ENCODE measurements at regions not wholly inside any gene's neighbourhood (a gene's known extent, or its start where the extent isn't known, plus 50 kb on each side); places are given as distances from the start of the nearest gene placed in this dataset.

DNA sequence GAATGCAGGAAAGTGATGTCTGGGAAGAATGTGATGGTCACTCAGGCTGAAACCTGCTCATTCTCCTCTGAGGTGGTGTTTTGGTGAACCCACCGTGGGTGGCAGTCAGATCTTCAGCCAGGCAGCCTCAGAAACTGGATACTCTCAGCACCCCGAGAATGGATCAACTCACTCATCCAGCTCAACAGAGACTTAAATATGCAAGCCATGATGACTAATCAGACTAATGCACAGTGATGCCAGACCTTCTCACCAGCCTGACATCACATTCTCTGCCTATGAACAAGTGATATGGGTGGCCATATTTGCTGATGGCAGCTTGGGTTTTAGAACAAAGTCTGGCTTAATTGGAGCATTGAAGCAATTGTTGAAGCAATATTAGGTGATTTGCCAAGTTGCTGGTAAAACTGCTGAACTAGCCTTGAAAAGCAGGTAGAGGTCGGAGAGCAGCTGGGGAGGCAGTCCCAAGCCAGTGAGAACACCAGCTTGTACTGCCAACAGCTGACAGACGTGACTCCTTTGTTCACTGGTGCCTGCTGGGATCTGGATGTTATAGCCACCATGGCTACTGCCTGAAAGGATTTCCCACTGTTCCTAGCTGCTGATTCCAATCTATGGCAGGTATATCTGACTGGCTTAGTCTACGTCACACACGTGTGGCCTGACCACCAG, 608.1 kb downstream of the MID1IP1 start:
- TF ChIP-seq POLR2A (IDR thresholded peaks at IDR 0.05) = no peak
- TF ChIP-seq, protein P1, sequence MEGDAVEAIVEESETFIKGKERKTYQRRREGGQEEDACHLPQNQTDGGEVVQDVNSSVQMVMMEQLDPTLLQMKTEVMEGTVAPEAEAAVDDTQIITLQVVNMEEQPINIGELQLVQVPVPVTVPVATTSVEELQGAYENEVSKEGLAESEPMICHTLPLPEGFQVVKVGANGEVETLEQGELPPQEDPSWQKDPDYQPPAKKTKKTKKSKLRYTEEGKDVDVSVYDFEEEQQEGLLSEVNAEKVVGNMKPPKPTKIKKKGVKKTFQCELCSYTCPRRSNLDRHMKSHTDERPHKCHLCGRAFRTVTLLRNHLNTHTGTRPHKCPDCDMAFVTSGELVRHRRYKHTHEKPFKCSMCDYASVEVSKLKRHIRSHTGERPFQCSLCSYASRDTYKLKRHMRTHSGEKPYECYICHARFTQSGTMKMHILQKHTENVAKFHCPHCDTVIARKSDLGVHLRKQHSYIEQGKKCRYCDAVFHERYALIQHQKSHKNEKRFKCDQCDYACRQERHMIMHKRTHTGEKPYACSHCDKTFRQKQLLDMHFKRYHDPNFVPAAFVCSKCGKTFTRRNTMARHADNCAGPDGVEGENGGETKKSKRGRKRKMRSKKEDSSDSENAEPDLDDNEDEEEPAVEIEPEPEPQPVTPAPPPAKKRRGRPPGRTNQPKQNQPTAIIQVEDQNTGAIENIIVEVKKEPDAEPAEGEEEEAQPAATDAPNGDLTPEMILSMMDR (IDR thresholded peaks at IDR 0.05) = no peak

All from uterus (tissue), 2 donors.